ENCODE measurements at regions not wholly inside any gene's neighbourhood (a gene's known extent, or its start where the extent isn't known, plus 50 kb on each side); places are given as distances from the start of the nearest gene placed in this dataset.

DNA sequence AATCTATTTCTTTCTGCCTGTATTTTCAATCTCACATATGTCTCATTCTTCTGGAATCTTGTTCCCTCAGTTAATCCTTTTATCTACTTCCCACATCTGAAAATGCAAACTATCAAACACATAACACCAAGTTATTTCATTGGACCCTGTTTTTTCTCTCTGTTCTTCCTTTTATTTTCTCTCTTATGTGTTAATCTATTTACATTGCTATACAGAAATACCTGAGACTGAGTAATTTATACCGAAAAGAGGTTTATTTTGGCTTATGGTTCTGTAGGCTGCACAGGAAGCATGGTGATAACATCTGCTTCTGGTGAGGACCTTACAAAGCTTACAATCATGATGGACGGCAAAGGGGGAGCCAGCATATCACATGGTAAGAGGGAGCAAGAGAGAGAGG lies 247.6 kb downstream of the TGFB2 start:
- TF ChIP-seq, protein P1, sequence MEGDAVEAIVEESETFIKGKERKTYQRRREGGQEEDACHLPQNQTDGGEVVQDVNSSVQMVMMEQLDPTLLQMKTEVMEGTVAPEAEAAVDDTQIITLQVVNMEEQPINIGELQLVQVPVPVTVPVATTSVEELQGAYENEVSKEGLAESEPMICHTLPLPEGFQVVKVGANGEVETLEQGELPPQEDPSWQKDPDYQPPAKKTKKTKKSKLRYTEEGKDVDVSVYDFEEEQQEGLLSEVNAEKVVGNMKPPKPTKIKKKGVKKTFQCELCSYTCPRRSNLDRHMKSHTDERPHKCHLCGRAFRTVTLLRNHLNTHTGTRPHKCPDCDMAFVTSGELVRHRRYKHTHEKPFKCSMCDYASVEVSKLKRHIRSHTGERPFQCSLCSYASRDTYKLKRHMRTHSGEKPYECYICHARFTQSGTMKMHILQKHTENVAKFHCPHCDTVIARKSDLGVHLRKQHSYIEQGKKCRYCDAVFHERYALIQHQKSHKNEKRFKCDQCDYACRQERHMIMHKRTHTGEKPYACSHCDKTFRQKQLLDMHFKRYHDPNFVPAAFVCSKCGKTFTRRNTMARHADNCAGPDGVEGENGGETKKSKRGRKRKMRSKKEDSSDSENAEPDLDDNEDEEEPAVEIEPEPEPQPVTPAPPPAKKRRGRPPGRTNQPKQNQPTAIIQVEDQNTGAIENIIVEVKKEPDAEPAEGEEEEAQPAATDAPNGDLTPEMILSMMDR (IDR thresholded peaks at IDR 0.05 in 8 of 11, conservative IDR thresholded peaks at IDR 0.05 in 3 of 11), result no peak
- no peak for TF ChIP-seq POLR2A (IDR thresholded peaks at IDR 0.05)
